Spleen (tissue), 7 donors: ENCODE measurements at regions not wholly inside any gene's neighbourhood (a gene's known extent, or its start where the extent isn't known, plus 50 kb on each side); places are given as distances from the start of the nearest gene placed in this dataset.

ENCODE experiments used
- POLR2A ChIP-seq, 3 donors: fragments of 450-650 bp; IDR thresholded peaks; one replicate each; pipeline ENCODE4 v1.5.1; 2017; ENCODE audit warnings: antibody characterized with exemption in 3 of 3, mild to moderate bottlenecking in 1 of 3
- POLR2AphosphoS5 ChIP-seq, 3 donors: sonication (generic); formaldehyde crosslinking; IDR thresholded peaks; one replicate each; pipeline ENCODE4 v1.5.1; 2017; ENCODE audit warnings: antibody characterized with exemption in 3 of 3
- TF ChIP-seq, protein P1 (sequence below), 11 experiments: fragments of 200-600 bp in 7 of 11; fragments of 450-650 bp in 4 of 11; sonication (generic) in 4 of 11; IDR thresholded peaks in 8 of 11; conservative IDR thresholded peaks in 3 of 11; 1 replicate in 7 of 11; 2 replicates in 4 of 11; pipeline versions ENCODE4 v1.4.0 to v1.8.0; 2016 to 2021; ENCODE audit warnings: antibody characterized with exemption in 11 of 11, inconsistent platforms in 4 of 11, mild to moderate bottlenecking in 1 of 11
- donor health status: DM: no; HTN: no; CAD: no; lungs with moderate emphysema.
- donor health status: DM: no; HTN: no; CAD: no.
- donor health status: DM: no; HTN: no; CAD: no.

DNA sequence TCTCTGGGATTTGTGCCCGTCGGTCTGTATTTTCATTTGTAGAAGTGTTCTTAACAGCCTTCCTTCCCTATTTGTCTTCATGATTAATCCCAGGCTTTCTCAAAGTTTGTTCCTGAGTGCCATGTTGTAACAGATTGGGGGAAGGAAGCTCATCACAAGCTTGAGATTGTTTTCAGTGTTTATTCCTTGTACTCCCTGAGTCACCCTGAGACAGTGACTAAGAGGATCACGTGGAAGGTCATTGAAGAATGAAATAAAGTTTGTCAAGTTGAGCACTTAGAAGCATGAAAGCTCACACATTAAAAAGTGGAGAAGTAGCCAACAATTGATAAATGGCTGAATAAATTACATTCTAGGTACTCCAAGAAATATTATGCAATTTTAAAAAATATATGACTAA is 153.5 kb upstream of the FAM241A start:
- TF ChIP-seq, protein P1, sequence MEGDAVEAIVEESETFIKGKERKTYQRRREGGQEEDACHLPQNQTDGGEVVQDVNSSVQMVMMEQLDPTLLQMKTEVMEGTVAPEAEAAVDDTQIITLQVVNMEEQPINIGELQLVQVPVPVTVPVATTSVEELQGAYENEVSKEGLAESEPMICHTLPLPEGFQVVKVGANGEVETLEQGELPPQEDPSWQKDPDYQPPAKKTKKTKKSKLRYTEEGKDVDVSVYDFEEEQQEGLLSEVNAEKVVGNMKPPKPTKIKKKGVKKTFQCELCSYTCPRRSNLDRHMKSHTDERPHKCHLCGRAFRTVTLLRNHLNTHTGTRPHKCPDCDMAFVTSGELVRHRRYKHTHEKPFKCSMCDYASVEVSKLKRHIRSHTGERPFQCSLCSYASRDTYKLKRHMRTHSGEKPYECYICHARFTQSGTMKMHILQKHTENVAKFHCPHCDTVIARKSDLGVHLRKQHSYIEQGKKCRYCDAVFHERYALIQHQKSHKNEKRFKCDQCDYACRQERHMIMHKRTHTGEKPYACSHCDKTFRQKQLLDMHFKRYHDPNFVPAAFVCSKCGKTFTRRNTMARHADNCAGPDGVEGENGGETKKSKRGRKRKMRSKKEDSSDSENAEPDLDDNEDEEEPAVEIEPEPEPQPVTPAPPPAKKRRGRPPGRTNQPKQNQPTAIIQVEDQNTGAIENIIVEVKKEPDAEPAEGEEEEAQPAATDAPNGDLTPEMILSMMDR (IDR thresholded peaks at IDR 0.05 in 8 of 11, conservative IDR thresholded peaks at IDR 0.05 in 3 of 11) = no peak
- TF ChIP-seq POLR2A (IDR thresholded peaks at IDR 0.05) (no peak), POLR2AphosphoS5 (IDR thresholded peaks at IDR 0.05) (no peak)
